HG02588 (cell line): ENCODE measurements at regions not wholly inside any gene's neighbourhood (a gene's known extent, or its start where the extent isn't known, plus 50 kb on each side); places are given as distances from the start of the nearest gene placed in this dataset.

ENCODE experiments used
- ATAC-seq: cut with Tn5 transposase; IDR thresholded peaks from one replicate; pipeline ENCODE4 v1.9.1; 2021; ENCODE audit warnings: mild to moderate bottlenecking, moderate library complexity; ENCODE audit not compliant: unreplicated experiment

- no peak for ATAC-seq
Observed at GRCh38 chr6:71476872-71477271, 188.3 kb downstream of the OGFRL1 start.

DNA sequence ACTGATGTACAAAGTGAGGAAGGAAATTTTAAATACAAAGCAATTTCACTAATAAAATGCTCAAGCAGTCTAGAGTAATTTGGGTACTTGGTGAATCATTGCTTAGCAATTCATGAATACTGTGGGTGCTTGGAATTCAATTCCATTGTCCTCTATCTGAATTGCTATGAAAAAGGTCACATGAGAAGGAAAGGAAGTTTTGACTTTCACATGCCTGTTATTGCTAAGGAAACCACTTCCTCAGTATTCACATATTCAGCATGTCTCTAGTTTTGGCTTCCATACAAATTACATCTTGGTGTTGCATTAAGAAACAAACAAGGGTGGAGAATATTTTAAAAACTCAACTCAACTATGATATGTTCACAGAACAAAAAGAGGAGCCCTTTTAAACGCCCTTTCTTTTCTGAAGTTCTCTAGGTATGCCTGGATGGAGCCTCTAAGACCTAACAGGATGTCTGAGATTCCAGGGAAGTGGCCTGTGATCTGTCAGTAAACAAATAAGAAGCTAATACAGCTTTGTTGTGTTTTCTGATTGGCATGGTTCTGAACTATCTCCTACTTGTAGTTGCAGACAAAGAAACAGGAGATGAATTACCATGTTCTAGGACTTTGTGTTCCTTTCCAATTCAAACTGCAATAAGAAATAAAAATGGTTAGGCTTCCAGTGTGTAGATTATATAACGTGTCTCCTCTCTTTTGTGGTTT lies 190.4 kb downstream of the OGFRL1 start:
- no peak for ATAC-seq

- no peak for ATAC-seq
Observed at GRCh38 chr6:71480577-71480976, 192.0 kb downstream of the OGFRL1 start.

GRCh38 chr6:71481011-71481410 lies 192.4 kb downstream of the OGFRL1 start:
- no peak for ATAC-seq

DNA sequence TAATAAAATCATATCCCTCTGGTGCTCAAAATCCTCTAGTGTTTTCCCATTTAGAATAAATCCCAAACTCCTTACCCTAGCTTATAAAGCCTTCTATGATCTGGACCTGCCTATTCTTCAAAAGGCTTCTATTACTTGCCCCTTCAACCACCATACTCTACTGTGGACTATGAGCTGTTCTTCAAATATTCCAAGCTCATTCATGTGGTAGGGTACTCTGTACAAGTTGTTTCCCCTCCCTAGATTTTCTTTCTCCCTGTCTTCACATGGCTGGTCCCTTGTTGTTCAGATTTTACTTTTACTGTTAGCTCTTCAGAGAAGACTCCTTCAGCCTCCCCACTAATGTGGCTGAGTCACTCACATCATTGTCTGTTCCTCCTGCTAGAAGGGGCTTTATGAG lies 193.2 kb downstream of the OGFRL1 start:
- no peak for ATAC-seq

DNA sequence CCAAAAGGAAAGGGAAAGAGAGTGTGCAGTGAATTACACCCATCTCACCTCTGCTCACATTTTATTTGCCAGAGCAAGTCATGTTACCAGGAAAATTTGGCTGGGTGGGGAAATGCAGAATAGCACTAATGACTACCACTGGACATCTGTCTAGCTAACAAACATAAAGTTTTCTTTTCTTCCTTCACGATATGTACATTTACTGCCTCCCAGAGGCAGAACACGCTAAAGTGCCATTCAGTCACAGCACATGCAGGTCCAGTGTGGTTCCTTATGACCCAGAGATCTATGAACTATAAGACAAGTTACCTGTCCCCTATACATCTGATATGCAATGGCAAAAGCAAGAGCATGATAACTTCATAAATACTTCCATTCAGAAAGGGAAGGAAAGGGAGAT lies 194.1 kb downstream of the OGFRL1 start:
- ATAC-seq: no peak

DNA sequence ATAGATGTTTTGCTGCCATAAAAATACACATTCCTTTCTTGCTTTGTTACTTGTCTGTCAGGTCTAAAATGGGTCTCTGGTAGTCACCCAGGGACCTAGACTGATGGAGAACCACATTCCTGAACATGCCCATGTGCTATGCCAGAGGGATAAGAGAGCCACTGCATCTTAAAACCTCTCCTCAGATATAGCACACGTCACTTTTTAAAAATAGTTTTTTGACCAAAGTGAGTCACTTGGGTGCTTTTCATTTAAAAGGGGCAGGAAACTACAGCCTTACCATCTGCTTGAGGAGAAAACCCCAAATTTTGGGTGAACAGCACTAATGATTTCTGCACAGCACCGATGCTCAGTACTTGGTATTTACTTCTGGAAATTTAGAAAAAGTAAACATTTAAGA lies 197.8 kb downstream of the OGFRL1 start:
- peak; percentile 65 for ATAC-seq

- ATAC-seq: no peak
Observed at GRCh38 chr6:71488186-71488585, 199.6 kb downstream of the OGFRL1 start.

DNA sequence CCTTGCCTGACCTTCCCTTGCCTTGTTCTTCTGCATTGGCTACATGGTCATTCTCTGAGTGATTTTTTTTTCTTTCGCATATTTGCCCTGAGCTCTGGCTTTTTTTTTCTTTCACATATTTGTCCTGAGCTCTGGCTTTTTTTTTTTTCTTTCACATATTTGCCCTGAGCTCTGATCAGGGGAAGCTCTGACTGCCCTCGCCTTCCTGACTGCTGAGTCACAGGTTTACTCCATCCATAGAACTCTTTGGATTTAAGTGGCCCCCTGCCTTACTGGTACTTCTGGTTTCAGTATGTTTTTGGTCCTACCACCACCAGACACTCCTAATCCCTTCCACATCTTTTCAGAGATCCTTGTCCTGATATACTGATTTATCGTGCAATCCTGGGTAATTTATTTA lies 201.1 kb downstream of the OGFRL1 start:
- ATAC-seq: no peak

- ATAC-seq: no peak
Observed at GRCh38 chr6:71490876-71491275, 202.3 kb downstream of the OGFRL1 start.

DNA sequence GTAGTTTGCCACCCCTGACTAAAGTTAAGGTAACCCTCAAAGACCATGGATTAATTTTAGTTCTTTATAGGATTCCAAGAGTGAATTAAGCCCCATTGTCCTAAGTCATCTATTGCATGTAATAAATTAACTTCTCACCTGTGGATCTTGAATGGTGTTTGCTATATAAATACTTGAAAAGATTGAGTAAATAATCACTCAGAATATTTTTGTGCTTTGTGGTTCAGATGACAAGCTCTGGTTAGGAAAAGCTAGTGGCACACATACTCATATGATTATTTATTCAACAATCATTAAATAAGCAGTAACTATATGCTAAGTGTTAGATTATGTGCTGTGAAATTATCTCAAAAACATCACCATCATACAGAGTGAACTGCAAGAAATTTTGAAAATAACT lies 203.2 kb downstream of the OGFRL1 start:
- no peak for ATAC-seq

DNA sequence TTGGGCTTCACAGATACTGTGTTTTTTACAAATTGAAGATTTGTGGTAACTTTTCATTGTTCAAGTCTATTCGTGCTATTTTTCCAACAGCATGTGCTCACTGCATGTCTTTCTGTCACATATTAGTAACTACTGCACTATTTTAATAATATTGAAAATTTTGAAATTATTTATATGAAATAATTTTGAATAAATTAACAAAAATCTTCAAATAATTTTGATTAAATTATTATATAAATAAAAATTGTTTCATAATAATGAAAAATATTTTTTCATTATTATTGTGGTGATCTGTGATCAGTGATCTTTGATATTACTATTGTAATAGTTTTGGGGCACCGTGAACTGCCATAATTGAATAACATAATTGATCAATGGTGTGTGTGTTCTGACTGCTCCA lies 204.1 kb downstream of the OGFRL1 start:
- ATAC-seq: no peak

DNA sequence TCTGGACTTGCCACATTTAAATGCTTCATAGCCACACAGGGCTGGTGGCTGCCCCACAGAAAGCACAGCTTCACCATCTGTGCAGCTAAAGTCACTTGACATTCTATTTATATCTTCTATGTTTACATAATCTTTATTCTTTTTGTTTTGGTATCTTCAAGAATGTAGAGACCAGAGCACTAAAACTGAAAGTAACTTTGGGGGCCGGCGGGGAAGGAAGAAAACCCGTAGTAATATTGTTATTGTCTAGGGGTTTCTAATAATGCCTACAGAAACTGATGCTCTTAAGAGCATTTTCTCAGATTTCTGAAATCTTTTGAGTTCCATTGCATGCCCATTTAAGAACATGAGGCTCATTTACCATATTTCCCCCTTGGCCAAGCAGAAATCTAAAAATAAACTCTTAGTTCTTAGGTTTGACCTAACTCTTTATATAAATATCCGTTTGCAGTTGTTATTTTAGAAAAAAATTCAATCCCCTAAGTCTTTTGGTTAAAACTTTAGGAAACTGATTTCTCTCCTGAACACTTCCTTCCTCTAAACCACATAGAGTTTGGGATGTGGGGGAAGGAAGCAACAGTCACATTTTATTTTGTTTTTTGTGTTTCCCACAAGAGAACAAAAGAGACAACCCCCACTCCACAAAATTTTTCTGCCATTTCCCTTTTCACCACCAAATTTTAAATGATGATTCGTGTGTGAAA lies 207.6 kb downstream of the OGFRL1 start:
- ATAC-seq: peak; percentile 100

- ATAC-seq: no peak
Observed at GRCh38 chr6:71496722-71497033, 208.1 kb downstream of the OGFRL1 start.

- ATAC-seq: no peak
Observed at GRCh38 chr6:71498638-71499037, 210.0 kb downstream of the OGFRL1 start.

GRCh38 chr6:71499667-71500066 lies 211.1 kb downstream of the OGFRL1 start:
- ATAC-seq: no peak

- no peak for ATAC-seq
Observed at GRCh38 chr6:71502168-71502567, 213.6 kb downstream of the OGFRL1 start.

DNA sequence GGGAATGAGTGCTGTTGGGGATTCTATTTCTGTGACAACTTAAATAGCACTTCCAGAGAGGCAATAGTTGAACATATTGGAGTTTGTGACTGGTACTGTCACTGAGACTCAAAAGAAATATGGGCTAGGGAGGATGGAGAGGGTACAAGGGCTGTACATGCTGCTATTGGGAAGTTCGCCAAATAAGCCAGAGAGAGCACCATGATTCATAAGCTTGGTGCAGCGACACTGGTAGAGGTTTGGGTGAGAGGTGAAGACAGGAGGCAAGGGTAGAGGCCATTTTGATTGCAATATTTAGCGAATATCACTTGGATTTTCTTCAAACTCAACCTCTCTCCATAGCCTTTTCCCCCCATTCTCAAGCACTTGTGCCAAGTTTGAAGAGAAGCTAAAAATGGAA lies 214.3 kb downstream of the OGFRL1 start:
- ATAC-seq: no peak

DNA sequence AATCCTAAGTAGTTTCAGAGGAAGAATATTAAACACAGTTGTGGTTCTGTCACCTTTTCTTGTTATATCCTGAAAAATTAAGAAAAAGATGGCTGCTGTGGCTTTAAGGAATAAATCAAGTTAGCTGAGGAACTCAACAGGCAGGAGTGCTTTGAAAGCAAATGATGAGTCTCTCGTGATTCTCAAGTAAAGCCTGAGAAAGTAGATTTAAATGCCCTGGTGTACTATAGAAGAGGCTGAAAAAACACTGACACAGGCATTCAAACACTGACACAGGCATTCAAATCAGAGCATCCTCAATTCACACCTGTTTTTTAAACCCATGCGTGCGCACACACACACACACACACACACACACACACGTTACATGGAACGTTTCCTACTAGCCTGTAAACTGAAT lies 218.6 kb downstream of the OGFRL1 start:
- ATAC-seq: no peak

- ATAC-seq: no peak
Observed at GRCh38 chr6:71509191-71510005, 220.8 kb downstream of the OGFRL1 start.

- ATAC-seq: peak; percentile 90
Observed at GRCh38 chr6:71510057-71510713, 221.6 kb downstream of the OGFRL1 start.
